GM23338 (cell line): ENCODE measurements at regions not wholly inside any gene's neighbourhood (a gene's known extent, or its start where the extent isn't known, plus 50 kb on each side); places are given as distances from the start of the nearest gene placed in this dataset.

ENCODE experiments used
- CREB1 ChIP-seq: fragments of 250-450 bp; sonication (Bioruptor Pico); IDR thresholded peaks from 2 replicates; pipeline ENCODE4 v1.5.0; 2020; ENCODE audit warnings: low read depth, mild to moderate bottlenecking, moderate library complexity
- CTCF ChIP-seq, 2 experiments: fragments of 200-600 bp in 1 of 2; sonication (generic) in 1 of 2; conservative IDR thresholded peaks; 2 replicates each; pipeline versions ENCODE4 v1.5.1 to v1.6.1; 2016 to 2017; ENCODE audit warnings: antibody characterized with exemption in 2 of 2, low read depth in 2 of 2, mild to moderate bottlenecking in 2 of 2, moderate library complexity in 1 of 2
- ETS1 ChIP-seq: IDR thresholded peaks from 2 replicates; pipeline ENCODE4 v1.6.1; 2016; ENCODE audit warnings: antibody characterized with exemption
- EZH2 ChIP-seq: fragments of 200-600 bp; sonication (generic); IDR thresholded peaks from one replicate; pipeline ENCODE4 v1.8.0; 2017; ENCODE audit warnings: antibody characterized with exemption, mild to moderate bottlenecking, low read depth; ENCODE audit not compliant: unreplicated experiment
- EZH2phosphoT487 ChIP-seq: fragments of 200-600 bp; sonication (generic); IDR thresholded peaks from one replicate; pipeline ENCODE4 v1.8.1; 2018; ENCODE audit warnings: antibody characterized with exemption; ENCODE audit not compliant: unreplicated experiment
- JUNB ChIP-seq: IDR thresholded peaks from one replicate; pipeline ENCODE4 v1.6.1; 2016; ENCODE audit warnings: antibody characterized with exemption; ENCODE audit not compliant: unreplicated experiment
- NANOG ChIP-seq: IDR thresholded peaks from 2 replicates; pipeline ENCODE4 v1.6.1; 2016; ENCODE audit warnings: antibody characterized with exemption, borderline replicate concordance
- POLR2AphosphoS5 ChIP-seq: IDR thresholded peaks from 2 replicates; pipeline ENCODE4 v1.6.1; 2016; ENCODE audit warnings: antibody characterized with exemption, low read depth
- REST ChIP-seq: IDR thresholded peaks from one replicate; pipeline ENCODE4 v1.6.1; 2018; ENCODE audit warnings: antibody characterized with exemption; ENCODE audit not compliant: unreplicated experiment
- STAT1 ChIP-seq: IDR thresholded peaks from one replicate; pipeline ENCODE4 v1.6.1; 2016; ENCODE audit warnings: antibody characterized with exemption; ENCODE audit not compliant: unreplicated experiment
- ZNF462 ChIP-seq: fragments of 250-450 bp; sonication (Bioruptor Pico); IDR thresholded peaks from 2 replicates; pipeline ENCODE4 v1.5.0; 2020; ENCODE audit warnings: mild to moderate bottlenecking, moderate library complexity

- TF ChIP-seq EZH2: no peak
- no peak for TF ChIP-seq POLR2AphosphoS5
- no peak for TF ChIP-seq CTCF (conservative IDR thresholded peaks at IDR 0.05; ENCODE audit: low read depth in 2 of 2)
- no peak for TF ChIP-seq ETS1
- TF ChIP-seq CREB1 (CRISPR knock-in tag): no peak
- TF ChIP-seq JUNB: no peak
- no peak for TF ChIP-seq EZH2phosphoT487
- TF ChIP-seq REST: no peak
- TF ChIP-seq ZNF462 (CRISPR knock-in tag): no peak
- no peak for TF ChIP-seq NANOG
- TF ChIP-seq STAT1: no peak
Observed at GRCh38 chr17:74135391-74136167, 67.9 kb upstream of the RPL38 start.
